ENCODE measurements at regions not wholly inside any gene's neighbourhood (a gene's known extent, or its start where the extent isn't known, plus 50 kb on each side); places are given as distances from the start of the nearest gene placed in this dataset.

DNA sequence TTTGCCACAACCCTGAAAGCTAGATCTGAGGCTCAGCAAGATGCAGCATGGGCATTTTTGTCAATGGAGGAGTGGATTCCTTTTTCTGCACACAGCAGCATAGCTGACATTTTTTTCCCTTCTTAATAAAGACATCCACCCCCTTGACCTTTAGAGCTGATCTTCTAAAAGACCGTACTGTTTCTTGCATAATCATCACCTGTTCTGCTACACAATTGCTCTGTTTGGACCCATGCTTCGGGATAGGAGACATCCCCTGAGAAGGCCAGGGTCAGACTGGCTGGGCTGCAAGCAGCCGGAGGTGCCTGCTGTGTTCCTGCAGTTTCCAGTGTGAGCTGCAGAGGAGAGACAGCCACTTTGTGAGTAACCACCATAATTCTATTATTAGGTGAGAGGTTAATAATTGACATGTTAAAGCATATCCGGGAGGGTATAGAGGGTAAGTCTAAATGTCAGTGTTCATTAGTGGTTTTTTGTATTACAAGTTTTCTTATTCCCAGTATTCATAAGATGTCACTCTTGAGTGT lies 108.5 kb upstream of the C1QTNF9B start:
- H3K4me3 Mint-ChIP-seq: no peak overlapping the region; a peak in 1 of 5 replicates
- Histone ChIP-seq H4K20me1 (ENCODE audit: control insufficient read depth, insufficient read depth, insufficient read length) (no peaks in the 10 kb centered on the region), H3K23ac (ENCODE audit: insufficient read length, low read depth, low read length) (no peak overlapping the region), H4K91ac (ENCODE audit: insufficient read length, low read depth, low read length) (no peak overlapping the region), H3K18ac (ENCODE audit: insufficient read length, low read depth, low read length) (no peak overlapping the region), H2AFZ (ENCODE audit: low read length) (no peak overlapping the region), H3K27ac (ENCODE audit: insufficient read length, low read depth, low read length) (no peak overlapping the region), H3K79me1 (ENCODE audit: insufficient read depth, low read depth, low read length, poor library complexity, severe bottlenecking) (no peaks in the 10 kb centered on the region), H4K5ac (ENCODE audit: insufficient read length, low read depth, low read length) (no peak overlapping the region), H2BK20ac (ENCODE audit: low read depth, low read length, poor library complexity, severe bottlenecking) (no peak overlapping the region), H3K4me1 (ENCODE audit: insufficient read depth, low read length) (0 out of 2 replicates have a peak, but pooled peaks cover 3% of the 10 kb centered on the region), H3T11ph (ENCODE audit: low read length) (no peak overlapping the region), H3K14ac (ENCODE audit: insufficient read depth, low read length) (no peak overlapping the region), H3K4ac (ENCODE audit: low read depth, low read length) (no peak overlapping the region), H3K9me3 (ENCODE audit: control insufficient read depth, low read depth, low read length) (no peaks in the 10 kb centered on the region), H2BK15ac (ENCODE audit: low read depth, low read length) (no peak overlapping the region), H2BK5ac (ENCODE audit: insufficient read length, low read length) (no peak overlapping the region), H2BK120ac (ENCODE audit: low read depth, low read length, poor library complexity, severe bottlenecking) (no peak overlapping the region), H3K56ac (ENCODE audit: insufficient read length, low read depth, low read length) (no peak overlapping the region), H3K23me2 (ENCODE audit: insufficient read length, low read depth, low read length, poor library complexity, severe bottlenecking) (no peaks in the 10 kb centered on the region), H4K8ac (replicated peaks; ENCODE audit: insufficient read length, low read depth, low read length) (no peak overlapping the region), H3K4me2 (ENCODE audit: insufficient read depth, insufficient read length, low read length) (no peak overlapping the region), H2AK5ac (ENCODE audit: insufficient read length, low read length) (no peak overlapping the region), H2BK12ac (ENCODE audit: insufficient read length, low read depth, low read length) (no peak overlapping the region), H3K79me2 (ENCODE audit: insufficient read depth, low read length) (no peaks in the 10 kb centered on the region), H3K9ac (ENCODE audit: extremely low read depth, insufficient read length, low read length) (no peak overlapping the region), H3K27me3 (ENCODE audit: insufficient read depth, low read length) (no peaks in the 10 kb centered on the region)
- no peak for DNase-seq
- H3K27ac Mint-ChIP-seq: no peak overlapping the region
- H3K36me3 Mint-ChIP-seq (ENCODE audit: insufficient read depth in 1 of 3, low read depth in 3 of 3): no peaks in the 10 kb centered on the region; a peak in 2 of 7 replicates
- no peaks in the 10 kb centered on the region for H3K9me3 Mint-ChIP-seq
- H3K4me1 Mint-ChIP-seq: peaks cover 17 to 20% of the 10 kb centered on the region in 2 experiments
- peaks cover 2% of the 10 kb centered on the region for H3K27me3 Mint-ChIP-seq (ENCODE audit: low read depth)
- no peak for TF ChIP-seq CTCF (conservative IDR thresholded peaks at IDR 0.05)
- no CpG with 5 or more reads among the region's 4 CpGs for WGBS (ENCODE audit: extremely low coverage, insufficient read length, low lambda C conversion rate)
